NT2/D1 (cell line): ENCODE measurements at regions not wholly inside any gene's neighbourhood (a gene's known extent, or its start where the extent isn't known, plus 50 kb on each side); places are given as distances from the start of the nearest gene placed in this dataset.
A peak's percentile ranks its signal among the peaks of the same experiment; 100 is the strongest.

Experiments used
- DNase-seq: peaks from one replicate; pipeline ENCODE4 v3.0.0-alpha.2; 2011; ENCODE audit warnings: low read depth, low spot score
- H3K27me3 ChIP-seq: 2 replicates; pipeline ENCODE4 v1.6.0; 2011; ENCODE audit warnings: mild to moderate bottlenecking; ENCODE audit not compliant: insufficient read length, insufficient read depth
- H3K36me3 ChIP-seq: 2 replicates; pipeline ENCODE4 v1.6.1; 2011; ENCODE audit warnings: mild to moderate bottlenecking, low read length, mixed read lengths; ENCODE audit not compliant: insufficient read depth, insufficient read length
- H3K4me1 ChIP-seq: 2 replicates; pipeline ENCODE4 v1.5.1; 2011; ENCODE audit not compliant: insufficient read depth, insufficient read length
- H3K4me3 ChIP-seq: 2 replicates; pipeline ENCODE4 v1.5.1; 2011; ENCODE audit warnings: low read depth; ENCODE audit not compliant: insufficient read length
- H3K9ac ChIP-seq: 2 replicates; pipeline ENCODE4 v1.6.0; 2011; ENCODE audit warnings: low read depth; ENCODE audit not compliant: insufficient read length
- H3K9me3 ChIP-seq: 2 replicates; pipeline ENCODE4 v1.5.1; 2011; ENCODE audit warnings: mild to moderate bottlenecking, low read length; ENCODE audit not compliant: insufficient read depth
- SUZ12 ChIP-seq: IDR thresholded peaks from 2 replicates; pipeline ENCODE4 v1.6.1; 2011; ENCODE audit not compliant: insufficient read length, insufficient read depth; ENCODE audit errors: extremely low read depth
- YY1 ChIP-seq: IDR thresholded peaks from 2 replicates; pipeline ENCODE4 v1.6.1; 2011; ENCODE audit not compliant: insufficient read length, insufficient read depth
- ZNF274 ChIP-seq: IDR thresholded peaks from 2 replicates; pipeline ENCODE4 v1.6.1; 2011; ENCODE audit warnings: mild to moderate bottlenecking, low read depth, low read length

- no peak for TF ChIP-seq ZNF274
- Histone ChIP-seq H3K27me3 (no peaks in the 10 kb centered on the region), H3K36me3 (no peaks in the 10 kb centered on the region), H3K9ac (no peak overlapping the region), H3K4me3 (no peak overlapping the region), H3K4me1 (no peaks in the 10 kb centered on the region), H3K9me3 (no peaks in the 10 kb centered on the region)
- no peak for DNase-seq
These were observed 346.1 kb downstream of the GBA3 start for GRCh38 chr4:23038626-23039491.

GRCh38 chr4:23036921-23037495 is 344.3 kb downstream of the GBA3 start:
- no peak for DNase-seq
- TF ChIP-seq YY1 (no peak), ZNF274 (no peak), SUZ12 (no peak)
- no peak overlapping the region for H3K9ac ChIP-seq
- H3K9me3 ChIP-seq: no peaks in the 10 kb centered on the region
- no peak overlapping the region for H3K4me3 ChIP-seq
- no peaks in the 10 kb centered on the region for H3K4me1 ChIP-seq
- H3K27me3 ChIP-seq: no peaks in the 10 kb centered on the region
- no peaks in the 10 kb centered on the region for H3K36me3 ChIP-seq

- TF ChIP-seq SUZ12: no peak
- TF ChIP-seq YY1: no peak
- TF ChIP-seq ZNF274: no peak
- Histone ChIP-seq H3K9me3 (no peaks in the 10 kb centered on the region), H3K9ac (no peak overlapping the region), H3K27me3 (no peaks in the 10 kb centered on the region), H3K4me1 (no peaks in the 10 kb centered on the region), H3K36me3 (no peaks in the 10 kb centered on the region), H3K4me3 (no peak overlapping the region)
- no peak for DNase-seq
These were observed 343.8 kb downstream of the GBA3 start for GRCh38 chr4:23036503-23036902.

- no peak for TF ChIP-seq ZNF274
- TF ChIP-seq YY1: no peak
- no peak for TF ChIP-seq SUZ12
- no peaks in the 10 kb centered on the region for H3K36me3 ChIP-seq
- no peaks in the 10 kb centered on the region for H3K27me3 ChIP-seq
- no peak for DNase-seq
- H3K4me1 ChIP-seq: no peaks in the 10 kb centered on the region
- no peaks in the 10 kb centered on the region for H3K9me3 ChIP-seq
- H3K9ac ChIP-seq: no peak overlapping the region
- H3K4me3 ChIP-seq: no peak overlapping the region
These were observed 342.9 kb downstream of the GBA3 start for GRCh38 chr4:23035521-23036056.

GRCh38 chr4:23034731-23035130 is 342.0 kb downstream of the GBA3 start:
- Histone ChIP-seq H3K9me3 (no peaks in the 10 kb centered on the region), H3K9ac (no peak overlapping the region), H3K27me3 (no peaks in the 10 kb centered on the region), H3K4me3 (no peak overlapping the region), H3K36me3 (no peaks in the 10 kb centered on the region), H3K4me1 (no peaks in the 10 kb centered on the region)
- DNase-seq: no peak
- no peak for TF ChIP-seq YY1

- Histone ChIP-seq H3K36me3 (no peaks in the 10 kb centered on the region), H3K4me1 (no peaks in the 10 kb centered on the region), H3K4me3 (no peak overlapping the region), H3K9me3 (no peaks in the 10 kb centered on the region), H3K9ac (no peak overlapping the region), H3K27me3 (no peaks in the 10 kb centered on the region)
- peak; percentile 25 for DNase-seq
- TF ChIP-seq ZNF274 (no peak), YY1 (no peak), SUZ12 (no peak)
These were observed 341.1 kb downstream of the GBA3 start for GRCh38 chr4:23033796-23034195.

- no peaks in the 10 kb centered on the region for H3K36me3 ChIP-seq
- H3K27me3 ChIP-seq: no peaks in the 10 kb centered on the region
- TF ChIP-seq ZNF274 (no peak), SUZ12 (no peak), YY1 (no peak)
- H3K9me3 ChIP-seq: no peaks in the 10 kb centered on the region
- no peak overlapping the region for H3K4me3 ChIP-seq
- no peak for DNase-seq
- H3K9ac ChIP-seq: no peak overlapping the region
- H3K4me1 ChIP-seq: no peaks in the 10 kb centered on the region
These were observed 336.1 kb downstream of the GBA3 start for GRCh38 chr4:23028875-23029274.

GRCh38 chr4:23023666-23024065 is 330.9 kb downstream of the GBA3 start:
- Histone ChIP-seq H3K27me3 (no peaks in the 10 kb centered on the region), H3K4me3 (no peak overlapping the region), H3K36me3 (no peaks in the 10 kb centered on the region), H3K9ac (no peak overlapping the region), H3K9me3 (no peaks in the 10 kb centered on the region), H3K4me1 (no peaks in the 10 kb centered on the region)
- TF ChIP-seq SUZ12: no peak
- TF ChIP-seq ZNF274: no peak
- no peak for TF ChIP-seq YY1
- DNase-seq: no peak
